Activated naive CD8-positive, alpha-beta T cell (primary cell): ENCODE measurements at regions not wholly inside any gene's neighbourhood (a gene's known extent, or its start where the extent isn't known, plus 50 kb on each side); places are given as distances from the start of the nearest gene placed in this dataset.

ENCODE experiments used
- H3K27ac Mint-ChIP-seq: one replicate; pipeline ENCODE4 v1.8.0; 2021; ENCODE audit warnings: mixed read lengths
- H3K27me3 Mint-ChIP-seq: one replicate; pipeline ENCODE4 v1.8.0; 2021; ENCODE audit warnings: mixed read lengths
- H3K36me3 Mint-ChIP-seq: one replicate; pipeline ENCODE4 v1.8.0; 2021; ENCODE audit warnings: mixed read lengths
- H3K4me1 Mint-ChIP-seq: one replicate; pipeline ENCODE4 v1.8.0; 2021; ENCODE audit warnings: low read depth, mixed read lengths
- H3K4me3 Mint-ChIP-seq: one replicate; pipeline ENCODE4 v1.8.0; 2021; ENCODE audit warnings: mild to moderate bottlenecking, mixed read lengths
- H3K9me3 Mint-ChIP-seq: one replicate; pipeline ENCODE4 v1.8.0; 2021; ENCODE audit warnings: low read depth, mixed read lengths

GRCh38 chr9:134487066-134487710 is 154.4 kb upstream of the COL5A1 start:
- no peaks in the 10 kb centered on the region for H3K36me3 Mint-ChIP-seq
- H3K4me1 Mint-ChIP-seq, result no peaks in the 10 kb centered on the region
- H3K27ac Mint-ChIP-seq, result no peak overlapping the region
- no peak overlapping the region for H3K4me3 Mint-ChIP-seq
- H3K27me3 Mint-ChIP-seq, result peaks cover 2% of the 10 kb centered on the region
- H3K9me3 Mint-ChIP-seq, result no peaks in the 10 kb centered on the region

GRCh38 chr9:134488331-134489280 is 153.0 kb upstream of the COL5A1 start:
- H3K4me1 Mint-ChIP-seq, result no peaks in the 10 kb centered on the region
- no peaks in the 10 kb centered on the region for H3K9me3 Mint-ChIP-seq
- peaks cover 3% of the 10 kb centered on the region for H3K27me3 Mint-ChIP-seq
- H3K36me3 Mint-ChIP-seq, result no peaks in the 10 kb centered on the region
- no peak overlapping the region for H3K27ac Mint-ChIP-seq
- no peak overlapping the region for H3K4me3 Mint-ChIP-seq

GRCh38 chr9:134489621-134490408 is 151.8 kb upstream of the COL5A1 start:
- Mint-ChIP-seq H3K36me3 (no peaks in the 10 kb centered on the region), H3K27me3 (peaks cover 3% of the 10 kb centered on the region), H3K27ac (no peak overlapping the region), H3K4me1 (no peaks in the 10 kb centered on the region), H3K4me3 (no peak overlapping the region), H3K9me3 (no peaks in the 10 kb centered on the region)

GRCh38 chr9:134490446-134490845 is 151.2 kb upstream of the COL5A1 start:
- Mint-ChIP-seq H3K27ac (no peak overlapping the region), H3K4me1 (no peaks in the 10 kb centered on the region), H3K4me3 (no peak overlapping the region), H3K27me3 (peaks cover 3% of the 10 kb centered on the region), H3K36me3 (no peaks in the 10 kb centered on the region), H3K9me3 (no peaks in the 10 kb centered on the region)

GRCh38 chr9:134491196-134491835 is 150.3 kb upstream of the COL5A1 start:
- Mint-ChIP-seq H3K27me3 (peaks cover 3% of the 10 kb centered on the region), H3K4me3 (no peak overlapping the region), H3K9me3 (no peaks in the 10 kb centered on the region), H3K36me3 (no peaks in the 10 kb centered on the region), H3K4me1 (no peaks in the 10 kb centered on the region), H3K27ac (no peak overlapping the region)

GRCh38 chr9:134491856-134492255 is 149.7 kb upstream of the COL5A1 start:
- Mint-ChIP-seq H3K27ac (no peak overlapping the region), H3K36me3 (no peaks in the 10 kb centered on the region), H3K9me3 (no peaks in the 10 kb centered on the region), H3K27me3 (peaks cover 3% of the 10 kb centered on the region), H3K4me3 (no peak overlapping the region), H3K4me1 (no peaks in the 10 kb centered on the region)

GRCh38 chr9:134492281-134492691 is 149.3 kb upstream of the COL5A1 start:
- no peaks in the 10 kb centered on the region for H3K4me1 Mint-ChIP-seq
- no peak overlapping the region for H3K4me3 Mint-ChIP-seq
- no peak overlapping the region for H3K27ac Mint-ChIP-seq
- H3K27me3 Mint-ChIP-seq, result peaks cover 3% of the 10 kb centered on the region
- no peaks in the 10 kb centered on the region for H3K36me3 Mint-ChIP-seq
- no peaks in the 10 kb centered on the region for H3K9me3 Mint-ChIP-seq

- Mint-ChIP-seq H3K9me3 (no peaks in the 10 kb centered on the region), H3K4me1 (no peaks in the 10 kb centered on the region), H3K27ac (no peak overlapping the region), H3K27me3 (peaks cover 3% of the 10 kb centered on the region), H3K4me3 (no peak overlapping the region), H3K36me3 (no peaks in the 10 kb centered on the region)
Measured at GRCh38 chr9:134492721-134493460, 148.7 kb upstream of the COL5A1 start.

GRCh38 chr9:134493461-134494272 is 147.9 kb upstream of the COL5A1 start:
- Mint-ChIP-seq H3K4me1 (no peaks in the 10 kb centered on the region), H3K4me3 (no peak overlapping the region), H3K27me3 (peaks cover 3% of the 10 kb centered on the region), H3K36me3 (no peaks in the 10 kb centered on the region), H3K27ac (no peak overlapping the region), H3K9me3 (no peaks in the 10 kb centered on the region)

GRCh38 chr9:134494273-134494815 is 147.3 kb upstream of the COL5A1 start:
- no peaks in the 10 kb centered on the region for H3K9me3 Mint-ChIP-seq
- H3K27ac Mint-ChIP-seq, result no peak overlapping the region
- no peaks in the 10 kb centered on the region for H3K4me1 Mint-ChIP-seq
- peaks cover 3% of the 10 kb centered on the region for H3K27me3 Mint-ChIP-seq
- no peak overlapping the region for H3K4me3 Mint-ChIP-seq
- no peaks in the 10 kb centered on the region for H3K36me3 Mint-ChIP-seq

- Mint-ChIP-seq H3K27ac (no peak overlapping the region), H3K36me3 (no peaks in the 10 kb centered on the region), H3K4me1 (no peaks in the 10 kb centered on the region), H3K27me3 (peaks cover 3% of the 10 kb centered on the region), H3K9me3 (no peaks in the 10 kb centered on the region), H3K4me3 (no peak overlapping the region)
Measured at GRCh38 chr9:134494905-134495304, 146.7 kb upstream of the COL5A1 start.

GRCh38 chr9:134495881-134496412 is 145.7 kb upstream of the COL5A1 start:
- Mint-ChIP-seq H3K9me3 (no peaks in the 10 kb centered on the region), H3K27ac (no peak overlapping the region), H3K4me3 (no peak overlapping the region), H3K4me1 (no peaks in the 10 kb centered on the region), H3K36me3 (no peaks in the 10 kb centered on the region), H3K27me3 (peaks cover 3% of the 10 kb centered on the region)
